Activated CD4-positive, alpha-beta T cell treated with anti-CD3 and anti-CD28 coated beads, Interleukin-10, Interleukin-2, amounts not matched to agents 100 ng/mL and 50 ng/mL, durations not matched to agents 16 hours and 8 hours (primary cell): ENCODE measurements at regions not wholly inside any gene's neighbourhood (a gene's known extent, or its start where the extent isn't known, plus 50 kb on each side); places are given as distances from the start of the nearest gene placed in this dataset.

Source experiments
- DNase-seq: peaks from one replicate; pipeline ENCODE4 v3.0.0-alpha.2; 2020

DNA sequence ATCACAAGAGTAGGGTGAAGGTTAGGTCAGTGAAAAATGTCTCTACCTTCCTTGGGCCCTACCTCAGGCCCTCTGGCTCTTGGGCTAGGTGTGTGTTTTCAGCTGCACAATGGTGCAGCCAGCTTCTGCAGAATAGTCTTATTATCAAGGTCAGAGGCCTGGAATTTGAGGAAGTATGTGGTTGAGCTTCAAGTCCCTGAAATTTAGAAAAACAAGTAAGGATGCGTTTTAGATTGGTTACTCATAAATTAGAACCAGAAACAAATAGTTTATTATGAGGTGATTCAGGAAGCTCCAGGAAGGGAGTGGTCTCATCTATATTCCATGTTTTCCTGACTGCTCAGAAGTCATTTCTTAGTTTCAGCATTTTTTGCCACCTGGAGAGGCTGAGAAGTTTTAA is 204.2 kb upstream of the CELF4 start:
- no peak for DNase-seq

DNA sequence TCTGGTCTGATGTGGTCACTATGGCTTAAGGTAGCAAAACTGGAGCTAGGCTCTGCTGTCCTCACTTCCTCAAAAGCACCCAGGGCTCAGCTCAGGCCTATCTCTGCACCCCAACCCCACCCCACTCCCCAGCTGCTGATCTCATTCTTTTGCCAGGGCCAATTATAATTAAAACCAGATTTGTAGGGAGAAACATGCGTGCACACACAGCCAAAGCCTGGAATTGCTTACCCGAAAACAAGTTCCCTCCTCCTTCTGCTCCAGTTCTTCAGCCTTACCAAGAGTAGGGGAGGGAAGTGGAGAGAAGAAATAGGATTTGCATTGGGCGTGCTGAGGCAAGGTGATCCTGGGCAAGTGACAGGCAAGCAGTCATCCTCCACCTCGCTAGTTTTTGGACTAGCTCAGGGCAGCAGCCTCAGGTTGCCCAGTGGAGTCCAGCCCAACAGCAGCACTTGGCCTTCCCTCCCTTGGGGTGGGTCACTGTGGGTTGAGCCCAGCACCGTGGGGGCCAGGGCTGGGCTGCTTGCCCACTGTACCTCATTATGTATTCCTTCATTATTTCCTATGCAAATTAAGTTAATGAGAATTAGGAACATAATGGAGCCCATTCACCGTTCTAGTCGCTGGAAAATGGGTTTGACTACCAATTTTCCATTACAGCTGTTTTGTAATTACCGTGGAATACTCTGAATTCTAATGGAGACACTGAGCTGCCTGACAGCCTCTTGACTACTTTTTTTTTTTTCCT is 199.1 kb upstream of the CELF4 start:
- DNase-seq, result no peak

GRCh38 chr18:37762076-37762621 is 196.6 kb upstream of the CELF4 start:
- DNase-seq, result no peak

DNA sequence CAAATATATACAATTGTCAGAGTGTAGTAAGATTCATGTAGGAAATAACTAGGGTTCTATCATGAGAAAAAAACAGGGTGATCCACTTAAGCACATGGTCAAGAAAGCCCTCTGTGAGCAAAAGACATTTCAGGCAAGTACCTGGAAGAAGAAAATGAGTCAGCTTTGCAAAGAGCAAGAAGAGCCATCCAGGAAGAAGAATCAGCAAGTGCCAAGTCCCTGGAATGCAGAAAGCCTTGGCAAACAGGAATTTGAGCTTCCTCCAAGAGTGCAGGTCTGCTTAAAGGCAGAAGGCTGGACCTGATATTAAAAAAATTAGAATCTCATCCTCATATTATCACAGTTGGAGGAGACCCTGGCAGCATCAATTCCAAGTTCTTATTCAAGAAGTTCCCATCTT is 188.5 kb upstream of the CELF4 start:
- DNase-seq, result no peak

- DNase-seq, result no peak
Observed at GRCh38 chr18:37742436-37742835, 176.8 kb upstream of the CELF4 start.

GRCh38 chr18:37741032-37741623 is 175.5 kb upstream of the CELF4 start:
- DNase-seq, result no peak

DNA sequence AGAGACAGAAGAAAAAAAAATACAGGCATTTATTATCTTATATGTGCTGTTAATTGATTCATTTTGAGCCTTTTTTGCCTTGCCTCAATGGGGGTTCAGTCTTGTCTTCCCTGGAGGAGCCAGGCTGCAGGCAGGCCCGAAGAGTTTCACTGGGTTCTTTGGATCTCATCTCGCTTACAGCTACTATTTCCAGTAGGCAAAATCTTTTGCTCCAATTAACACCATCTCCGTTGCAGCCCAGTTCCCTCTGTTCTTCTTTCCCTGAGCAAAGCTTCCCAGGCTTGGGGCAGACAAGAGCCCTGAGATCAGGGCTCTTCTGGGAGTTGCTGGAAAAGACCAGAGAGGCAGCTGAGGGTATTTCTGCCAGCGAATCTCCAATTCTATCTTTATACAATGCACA is 168.8 kb upstream of the CELF4 start:
- no peak for DNase-seq

GRCh38 chr18:37729716-37730115 is 164.1 kb upstream of the CELF4 start:
- no peak for DNase-seq

- no peak for DNase-seq
Observed at GRCh38 chr18:37724206-37724605, 158.6 kb upstream of the CELF4 start.

DNA sequence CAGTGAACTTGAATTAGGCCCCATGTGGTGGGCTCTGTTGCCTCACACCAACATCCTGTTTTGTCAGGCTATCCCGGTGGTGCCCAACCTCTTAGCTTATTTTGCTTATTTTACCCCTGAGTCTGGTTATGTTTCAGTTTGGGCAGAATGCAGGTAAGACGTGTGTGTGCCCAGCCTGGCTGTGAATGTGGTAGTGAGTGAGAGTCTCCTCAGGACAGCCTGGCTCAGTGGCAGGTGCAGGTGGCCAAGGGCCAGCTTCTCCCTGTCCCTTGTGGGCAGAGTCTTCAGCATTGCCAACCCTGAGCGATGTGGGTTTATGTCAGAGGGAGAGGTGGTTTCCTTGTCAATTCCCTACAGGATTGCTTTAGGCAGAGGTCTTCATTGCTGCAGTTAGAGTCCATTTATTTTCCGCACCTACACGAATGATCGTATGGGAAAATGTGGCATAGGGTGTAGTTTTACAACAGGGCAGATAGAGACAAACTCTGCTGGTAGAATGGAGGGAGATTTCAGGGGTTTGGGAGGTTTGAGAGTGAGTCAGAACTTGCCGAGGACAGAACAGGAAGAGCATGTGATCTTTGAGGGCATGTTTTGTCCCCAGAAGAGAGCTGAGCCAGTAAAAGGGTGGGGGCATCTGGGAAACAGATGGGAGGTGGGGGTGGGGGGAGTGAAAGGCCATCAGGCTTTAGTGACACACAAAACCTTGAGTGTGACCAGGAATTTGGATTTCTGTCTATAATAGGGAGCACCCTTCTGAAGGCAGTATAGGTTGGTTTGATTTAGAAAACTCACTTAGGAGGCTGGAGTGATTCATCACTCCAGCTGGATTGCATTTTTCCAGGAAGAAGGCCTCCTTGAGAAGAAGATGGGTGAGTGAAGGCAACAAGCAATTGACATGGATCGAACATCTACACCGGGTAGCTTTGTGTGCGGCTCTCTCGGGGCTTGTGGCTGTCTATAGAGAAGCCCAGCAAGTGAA is 156.2 kb upstream of the CELF4 start:
- DNase-seq, result no peak

DNA sequence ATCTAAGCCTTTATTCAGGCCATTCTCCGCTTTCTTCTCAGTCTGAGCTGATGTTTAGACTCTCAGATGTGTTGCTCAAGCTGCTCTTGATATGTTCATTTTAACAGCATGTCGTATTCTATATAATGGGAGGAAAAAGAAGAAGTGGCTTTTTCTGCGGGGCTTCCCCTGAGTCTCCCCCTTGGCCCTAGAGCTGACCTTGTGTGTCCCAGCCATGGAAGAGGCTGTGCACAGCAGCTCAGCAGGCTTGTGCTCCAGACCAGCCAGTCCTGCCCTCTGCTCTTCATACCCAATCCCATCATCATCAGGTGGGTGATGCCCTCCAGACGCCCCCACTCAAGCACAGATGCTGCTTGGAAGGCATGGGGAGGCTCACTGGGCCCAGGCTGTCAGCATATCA is 155.1 kb upstream of the CELF4 start:
- DNase-seq, result no peak

GRCh38 chr18:37717656-37718055 is 152.1 kb upstream of the CELF4 start:
- DNase-seq, result no peak

DNA sequence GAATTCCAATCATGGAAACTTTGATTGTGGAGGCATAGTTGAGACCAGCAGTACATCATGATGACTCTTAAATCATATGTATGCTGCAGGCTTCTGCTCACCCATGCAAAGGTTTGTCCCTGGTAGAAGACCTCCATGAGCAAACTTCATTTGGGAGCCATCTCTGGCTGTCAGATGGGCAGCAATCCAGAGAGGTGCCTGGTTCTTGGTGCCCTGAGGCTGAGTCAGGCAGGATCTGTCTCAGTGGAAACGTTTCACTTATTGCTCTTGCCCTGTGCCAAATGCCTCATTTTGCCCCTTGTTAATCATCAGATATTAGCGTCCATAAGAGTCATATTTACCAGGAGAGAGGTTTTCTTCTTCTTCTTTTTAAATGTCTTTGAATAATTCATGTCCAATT is 151.5 kb upstream of the CELF4 start:
- no peak for DNase-seq

DNA sequence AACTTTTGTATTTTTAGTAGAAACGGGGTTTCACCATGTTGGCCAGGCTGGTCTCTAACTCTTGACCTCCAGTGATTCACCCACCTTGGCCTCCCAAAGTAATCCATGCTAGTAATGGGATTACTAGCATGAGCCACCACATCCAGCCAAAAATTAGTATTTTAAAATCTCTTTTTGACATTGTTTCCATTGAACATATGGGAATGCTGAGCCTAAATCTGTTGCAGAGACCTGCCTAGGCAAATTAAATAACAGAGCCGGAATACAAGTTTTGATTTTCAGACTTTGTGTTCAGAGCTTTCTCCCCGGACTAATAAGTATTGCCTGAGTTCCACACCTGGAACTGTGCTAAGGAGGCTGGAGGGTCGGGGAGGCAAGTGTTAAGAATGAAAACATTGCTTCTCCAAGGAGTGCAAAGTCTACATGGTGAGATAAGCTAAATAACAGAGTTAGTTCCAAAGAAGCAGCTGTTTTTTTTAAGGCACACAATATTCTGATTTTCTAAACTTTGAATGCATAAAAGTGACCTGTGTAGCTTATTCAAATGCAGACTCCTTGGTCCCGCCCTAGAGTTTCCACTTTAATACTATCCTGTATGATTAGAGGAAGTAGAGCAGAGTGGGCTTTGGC is 150.6 kb upstream of the CELF4 start:
- DNase-seq, result no peak

DNA sequence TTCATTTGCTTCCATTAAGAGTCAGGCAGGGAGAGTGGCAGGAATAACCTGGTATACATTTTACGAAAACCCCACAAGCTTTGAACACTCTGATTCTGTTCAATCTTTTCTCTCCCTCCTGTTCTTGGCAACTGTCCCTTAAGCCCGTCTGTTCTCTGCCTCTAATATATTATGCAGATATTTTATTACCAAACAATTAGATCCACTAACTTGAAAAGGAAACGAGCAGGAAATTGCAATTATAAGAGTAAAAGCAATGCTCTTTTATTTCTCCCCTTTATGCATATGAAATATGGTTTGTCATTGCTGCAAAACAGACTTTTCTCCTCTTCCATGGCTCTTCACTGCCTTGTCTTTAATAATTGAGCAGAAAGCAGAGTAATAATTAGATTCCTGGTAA is 149.1 kb upstream of the CELF4 start:
- DNase-seq, result no peak

- DNase-seq, result no peak
Observed at GRCh38 chr18:37712776-37713175, 147.2 kb upstream of the CELF4 start.

DNA sequence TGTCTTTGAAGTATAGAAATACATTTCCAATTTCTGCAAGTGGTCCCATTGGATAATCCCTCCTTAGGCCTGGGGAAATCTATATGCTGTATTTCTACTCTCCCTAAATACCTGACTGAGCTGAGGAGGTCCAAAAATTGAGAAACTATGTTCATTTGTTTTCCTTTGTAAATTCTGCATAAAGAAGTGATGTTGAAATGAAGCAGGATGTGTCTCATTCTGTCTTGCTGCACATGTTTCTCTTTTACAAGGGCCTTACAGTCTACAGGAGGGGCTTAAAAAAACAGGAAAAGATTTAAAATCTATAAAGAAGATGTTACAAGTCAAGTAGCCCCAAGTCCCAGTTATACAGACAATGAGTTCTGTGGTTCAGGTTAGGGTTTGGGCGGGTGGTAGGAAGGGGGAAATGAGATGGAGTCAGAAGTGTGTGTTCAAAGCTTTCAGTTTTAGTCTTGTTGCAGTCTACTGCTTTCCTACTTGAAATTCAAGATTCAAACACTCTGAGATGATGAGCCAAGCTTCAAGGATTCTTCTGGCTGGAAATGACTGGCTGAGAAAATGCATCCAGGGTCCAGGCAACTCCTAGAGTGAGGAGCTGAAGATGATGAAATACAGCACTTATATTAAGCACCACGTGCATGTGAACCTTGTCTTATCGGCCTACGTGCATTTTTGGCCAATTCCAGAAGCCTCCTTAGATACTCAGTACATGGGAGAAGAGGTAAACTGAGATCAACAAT is 146.3 kb upstream of the CELF4 start:
- DNase-seq, result no peak

- no peak for DNase-seq
Observed at GRCh38 chr18:37710726-37711125, 145.1 kb upstream of the CELF4 start.

- DNase-seq, result no peak
Observed at GRCh38 chr18:37709740-37710139, 144.1 kb upstream of the CELF4 start.

DNA sequence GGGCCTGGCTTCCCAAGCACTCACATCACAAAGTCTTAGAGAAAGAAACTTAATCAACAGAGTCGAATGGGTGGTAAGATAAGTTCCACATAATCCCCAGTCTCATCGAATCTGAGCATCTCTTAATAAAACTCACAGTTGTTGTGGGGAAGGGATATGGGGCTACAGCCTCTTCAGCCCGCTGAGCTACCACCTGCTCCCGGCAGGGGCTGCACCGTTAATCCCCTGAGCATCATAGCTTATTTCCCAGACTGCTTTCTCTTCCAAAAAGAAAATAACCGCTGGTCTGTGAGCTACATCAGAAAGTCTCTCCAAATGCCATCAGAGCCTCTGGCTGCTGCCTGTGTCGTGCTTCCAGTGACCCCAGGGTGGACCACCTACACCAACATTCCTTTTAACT is 139.4 kb upstream of the CELF4 start:
- no peak for DNase-seq

DNA sequence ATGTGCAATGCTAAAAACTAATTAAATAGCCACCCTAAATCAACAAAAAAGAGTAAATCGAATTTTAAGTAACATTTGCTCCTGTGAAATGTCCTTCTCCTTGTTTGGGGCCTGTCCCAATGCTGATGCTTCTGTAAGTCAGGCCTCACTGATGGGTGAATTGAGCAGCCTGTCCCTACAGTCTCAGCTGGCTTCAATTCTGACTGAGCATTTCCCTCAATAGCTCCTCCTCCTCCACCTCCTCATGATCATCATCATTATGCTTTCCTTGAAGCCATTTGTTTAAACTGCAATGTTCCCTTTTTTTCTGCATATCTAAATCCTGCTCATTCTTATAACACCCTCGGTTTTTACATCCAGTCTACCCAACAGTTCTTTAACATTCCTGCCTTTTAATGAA is 137.2 kb upstream of the CELF4 start:
- DNase-seq, result no peak

DNA sequence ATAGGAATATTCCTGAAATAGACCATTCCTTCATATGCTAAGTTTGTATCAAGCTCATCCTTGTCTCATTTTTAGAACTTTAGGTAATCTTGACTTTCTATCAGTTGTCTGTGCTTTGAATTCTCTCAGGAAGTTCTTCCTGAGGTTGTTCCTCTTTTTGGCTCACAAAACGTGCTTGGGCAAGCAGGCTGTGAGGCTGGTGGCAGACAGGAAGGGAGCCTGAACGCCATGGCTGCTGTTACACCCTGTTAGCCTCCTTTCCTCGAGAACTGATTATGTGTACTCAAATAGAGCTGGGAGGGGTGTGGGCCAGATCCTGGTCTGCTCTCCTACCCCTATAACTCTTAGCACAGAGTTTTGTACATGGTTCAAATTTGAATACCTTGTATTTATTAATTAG is 136.4 kb upstream of the CELF4 start:
- DNase-seq, result no peak
